SH-SY5Y (cell line): ENCODE measurements at regions not wholly inside any gene's neighbourhood (a gene's known extent, or its start where the extent isn't known, plus 50 kb on each side); places are given as distances from the start of the nearest gene placed in this dataset.

Experiments used
- GATA2 ChIP-seq: IDR thresholded peaks from 2 replicates; pipeline ENCODE4 v1.6.1; 2011; ENCODE audit warnings: mild to moderate bottlenecking, low read depth, low read length
- GATA3 ChIP-seq: IDR thresholded peaks from 2 replicates; pipeline ENCODE4 v1.6.1; 2011; ENCODE audit warnings: low read depth, mild to moderate bottlenecking, low read length, moderate library complexity

- no peak for TF ChIP-seq GATA2
- TF ChIP-seq GATA3: no peak
Measured at GRCh38 chr15:62509395-62509958, 344.4 kb upstream of the C2CD4B start.
